ENCODE measurements at regions not wholly inside any gene's neighbourhood (a gene's known extent, or its start where the extent isn't known, plus 50 kb on each side); places are given as distances from the start of the nearest gene placed in this dataset.

GRCh38 chr13:89567025-89567424 lies 1780.5 kb upstream of the MIR17HG start:
- H3K27me3 ChIP-seq = no peaks in the 10 kb centered on the region
- intact Hi-C loops (cut with DNase I) = no loop called here
- no peak for TF ChIP-seq CTCF (IDR thresholded peaks at IDR 0.05)
- H3K27ac ChIP-seq = no peak overlapping the region
- H3K4me3 ChIP-seq = no peak overlapping the region
- no peaks in the 10 kb centered on the region for H3K36me3 ChIP-seq
- H3K9me3 ChIP-seq = no peaks in the 10 kb centered on the region
- DNase-seq (ENCODE audit: low spot score in 2 of 2) = no peak
- no peaks in the 10 kb centered on the region for H3K4me1 ChIP-seq

GRCh38 chr13:89568276-89568675 lies 1779.2 kb upstream of the MIR17HG start:
- Histone ChIP-seq H3K27ac (no peak overlapping the region), H3K4me3 (no peak overlapping the region), H3K9me3 (no peaks in the 10 kb centered on the region), H3K36me3 (no peaks in the 10 kb centered on the region), H3K27me3 (no peaks in the 10 kb centered on the region), H3K4me1 (no peaks in the 10 kb centered on the region)
- TF ChIP-seq CTCF (IDR thresholded peaks at IDR 0.05) = no peak
- no peak for DNase-seq (ENCODE audit: low spot score in 2 of 2)
- intact Hi-C loops (cut with DNase I) = no loop called here

- Histone ChIP-seq H3K4me1 (no peaks in the 10 kb centered on the region), H3K36me3 (no peaks in the 10 kb centered on the region), H3K27ac (no peak overlapping the region), H3K27me3 (no peaks in the 10 kb centered on the region), H3K9me3 (no peaks in the 10 kb centered on the region), H3K4me3 (no peak overlapping the region)
- no peak for DNase-seq (ENCODE audit: low spot score in 2 of 2)
- intact Hi-C loops (cut with DNase I) = no loop called here
- TF ChIP-seq CTCF (IDR thresholded peaks at IDR 0.05) = no peak
These were observed 1778.7 kb upstream of the MIR17HG start for GRCh38 chr13:89568746-89569145.

GRCh38 chr13:89571676-89572075 lies 1775.8 kb upstream of the MIR17HG start:
- DNase-seq (ENCODE audit: low spot score in 2 of 2) = no peak
- no peaks in the 10 kb centered on the region for H3K4me1 ChIP-seq
- H3K9me3 ChIP-seq = no peaks in the 10 kb centered on the region
- H3K27ac ChIP-seq = no peak overlapping the region
- intact Hi-C loops (cut with DNase I) = no loop called here
- no peaks in the 10 kb centered on the region for H3K36me3 ChIP-seq
- no peaks in the 10 kb centered on the region for H3K27me3 ChIP-seq
- no peak for TF ChIP-seq CTCF (IDR thresholded peaks at IDR 0.05)
- no peak overlapping the region for H3K4me3 ChIP-seq

- Histone ChIP-seq H3K4me3 (no peak overlapping the region), H3K9me3 (no peaks in the 10 kb centered on the region), H3K4me1 (no peaks in the 10 kb centered on the region), H3K27ac (no peak overlapping the region), H3K36me3 (no peaks in the 10 kb centered on the region), H3K27me3 (no peaks in the 10 kb centered on the region)
- TF ChIP-seq CTCF (IDR thresholded peaks at IDR 0.05) = no peak
- DNase-seq (ENCODE audit: low spot score in 2 of 2) = no peak
- intact Hi-C loops (cut with DNase I) = no loop called here
These were observed 1773.4 kb upstream of the MIR17HG start for GRCh38 chr13:89574077-89574476.

- Histone ChIP-seq H3K36me3 (no peaks in the 10 kb centered on the region), H3K4me1 (no peaks in the 10 kb centered on the region), H3K27me3 (no peaks in the 10 kb centered on the region), H3K27ac (no peak overlapping the region), H3K9me3 (no peaks in the 10 kb centered on the region), H3K4me3 (no peak overlapping the region)
- DNase-seq (ENCODE audit: low spot score in 2 of 2) = no peak
- TF ChIP-seq CTCF (IDR thresholded peaks at IDR 0.05) = no peak
- intact Hi-C loops (cut with DNase I) = no loop called here
These were observed 1770.2 kb upstream of the MIR17HG start for GRCh38 chr13:89577301-89577700.
